ENCODE measurements at regions not wholly inside any gene's neighbourhood (a gene's known extent, or its start where the extent isn't known, plus 50 kb on each side); places are given as distances from the start of the nearest gene placed in this dataset.

DNA sequence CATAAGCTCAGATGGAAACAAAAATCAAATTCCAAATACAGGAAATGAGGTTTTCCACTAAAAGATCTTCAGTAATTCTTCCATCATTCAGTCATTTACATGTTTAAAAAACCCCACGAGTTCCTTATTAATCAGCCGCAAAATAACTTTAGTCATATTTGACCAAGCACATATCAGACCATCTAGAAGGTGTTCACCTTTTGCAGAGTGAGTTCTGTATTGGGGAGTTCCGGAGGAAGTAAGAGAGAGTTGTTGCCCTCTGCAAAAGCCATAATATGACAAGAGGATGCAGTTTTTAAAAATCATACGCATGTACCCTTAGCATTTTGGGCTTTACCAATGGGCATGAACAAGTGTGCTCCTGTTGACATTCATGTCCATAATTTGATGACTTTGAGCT, 61.6 kb downstream of the CCR1 start:
- Mint-ChIP-seq H3K27me3 (no peaks in the 10 kb centered on the region), H3K9me3 (peaks cover 0 to 3% (median 0%) of the 10 kb centered on the region in 7 donors), H3K4me3 (no peak overlapping the region), H3K36me3 (no peaks in the 10 kb centered on the region), H3K4me1 (peaks cover 0 to 10% (median 2%) of the 10 kb centered on the region in 3 donors), H3K27ac (no peak overlapping the region)
- ATAC-seq (ENCODE audit: low read depth in 2 of 2) (no peak), DNase-seq (no peak)

GRCh38 chr3:46146021-46146420, 62.1 kb downstream of the CCR1 start:
- Mint-ChIP-seq H3K9me3 (peaks cover 0 to 6% (median 0%) of the 10 kb centered on the region in 7 donors), H3K4me1 (peaks cover 0 to 10% (median 2%) of the 10 kb centered on the region in 3 donors), H3K4me3 (no peak overlapping the region), H3K27me3 (no peaks in the 10 kb centered on the region), H3K27ac (no peak overlapping the region), H3K36me3 (no peaks in the 10 kb centered on the region)
- DNase-seq (no peak), ATAC-seq (ENCODE audit: low read depth in 2 of 2) (no peak)

DNA sequence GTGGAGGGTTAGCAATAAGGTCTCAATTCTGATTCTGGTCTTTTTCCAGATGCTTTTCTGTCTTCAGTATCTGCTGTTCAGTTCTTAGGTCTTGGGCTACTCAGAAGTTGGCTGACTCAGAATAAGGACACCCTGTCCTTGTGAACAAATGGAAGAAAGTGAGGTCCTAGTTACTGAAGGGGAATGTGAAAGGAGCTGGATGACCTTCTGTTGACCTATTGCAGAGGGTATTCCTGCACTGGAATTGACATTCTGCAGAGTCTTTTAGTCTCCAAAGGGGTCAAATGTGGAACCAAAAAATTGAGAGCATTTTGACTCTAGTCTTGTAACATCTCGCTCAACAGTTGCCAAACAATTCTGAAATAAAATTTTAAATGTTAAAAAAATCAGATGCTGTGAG, 63.0 kb downstream of the CCR1 start:
- Mint-ChIP-seq H3K9me3 (peaks cover 0 to 7% (median 0%) of the 10 kb centered on the region in 7 donors), H3K4me1 (peaks cover 0 to 10% (median 2%) of the 10 kb centered on the region in 3 donors), H3K36me3 (no peaks in the 10 kb centered on the region), H3K4me3 (no peak overlapping the region), H3K27me3 (no peaks in the 10 kb centered on the region), H3K27ac (no peak overlapping the region)
- ATAC-seq (ENCODE audit: low read depth in 2 of 2), result no peak
- DNase-seq, result no peak

- DNase-seq, result no peak
- no peak for ATAC-seq (ENCODE audit: low read depth in 2 of 2)
- Mint-ChIP-seq H3K9me3 (peaks cover 0 to 7% (median 0%) of the 10 kb centered on the region in 7 donors), H3K36me3 (no peaks in the 10 kb centered on the region), H3K27ac (no peak overlapping the region), H3K4me1 (peaks cover 0 to 10% (median 2%) of the 10 kb centered on the region in 3 donors), H3K27me3 (no peaks in the 10 kb centered on the region), H3K4me3 (no peak overlapping the region)
Observed at GRCh38 chr3:46143951-46144473, 64.1 kb downstream of the CCR1 start.

GRCh38 chr3:46141813-46142212, 66.3 kb downstream of the CCR1 start:
- peaks cover 0 to 7% (median 0%) of the 10 kb centered on the region in 7 donors for H3K9me3 Mint-ChIP-seq
- peaks cover 0 to 10% (median under 1%) of the 10 kb centered on the region in 3 donors for H3K4me1 Mint-ChIP-seq
- no peak for DNase-seq
- H3K4me3 Mint-ChIP-seq, result no peak overlapping the region
- H3K27me3 Mint-ChIP-seq, result no peaks in the 10 kb centered on the region
- ATAC-seq (ENCODE audit: low read depth in 2 of 2), result no peak
- no peaks in the 10 kb centered on the region for H3K36me3 Mint-ChIP-seq
- H3K27ac Mint-ChIP-seq, result no peak overlapping the region

- Mint-ChIP-seq H3K36me3 (no peaks in the 10 kb centered on the region), H3K4me3 (no peak overlapping the region), H3K9me3 (peaks cover 0 to 7% (median 0%) of the 10 kb centered on the region in 7 donors), H3K27me3 (no peaks in the 10 kb centered on the region), H3K4me1 (no peaks in the 10 kb centered on the region), H3K27ac (no peak overlapping the region)
- no peak for ATAC-seq (ENCODE audit: low read depth in 2 of 2)
- no peak for DNase-seq
Observed at GRCh38 chr3:46138581-46138980, 69.5 kb downstream of the CCR1 start.

DNA sequence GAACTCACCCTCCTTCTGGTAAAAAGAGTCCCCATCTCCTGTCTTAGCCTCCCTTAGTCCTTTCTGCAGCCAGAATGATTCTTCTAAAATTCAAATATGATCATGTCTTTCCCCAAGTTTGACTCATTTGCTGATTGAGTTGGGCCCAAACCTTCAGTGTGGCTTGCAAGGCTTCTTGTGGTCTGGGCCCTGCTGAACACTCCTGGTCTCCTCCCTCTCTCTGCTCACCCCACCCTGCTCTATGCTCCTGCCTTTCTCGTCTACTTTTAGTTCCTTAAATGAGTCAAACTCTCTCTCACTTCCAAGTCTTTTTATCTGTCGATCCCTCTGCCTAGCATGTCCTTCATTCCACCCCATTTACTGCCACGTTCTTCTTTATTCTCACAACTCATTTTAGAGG, 72.6 kb downstream of the CCR1 start:
- Mint-ChIP-seq H3K27ac (no peak overlapping the region), H3K4me3 (no peak overlapping the region), H3K9me3 (no peaks in the 10 kb centered on the region), H3K27me3 (no peaks in the 10 kb centered on the region), H3K4me1 (peaks cover 0 to 4% (median 4%) of the 10 kb centered on the region in 3 donors), H3K36me3 (no peaks in the 10 kb centered on the region)
- DNase-seq (no peak), ATAC-seq (ENCODE audit: low read depth in 2 of 2) (no peak)

GRCh38 chr3:46133285-46133684, 74.8 kb downstream of the CCR1 start:
- ATAC-seq (ENCODE audit: low read depth in 2 of 2) (no peak), DNase-seq (no peak)
- Mint-ChIP-seq H3K36me3 (no peaks in the 10 kb centered on the region), H3K4me1 (peaks cover 0 to 15% (median 8%) of the 10 kb centered on the region in 3 donors), H3K27me3 (no peaks in the 10 kb centered on the region), H3K27ac (no peak overlapping the region), H3K4me3 (no peak overlapping the region), H3K9me3 (no peaks in the 10 kb centered on the region)

DNA sequence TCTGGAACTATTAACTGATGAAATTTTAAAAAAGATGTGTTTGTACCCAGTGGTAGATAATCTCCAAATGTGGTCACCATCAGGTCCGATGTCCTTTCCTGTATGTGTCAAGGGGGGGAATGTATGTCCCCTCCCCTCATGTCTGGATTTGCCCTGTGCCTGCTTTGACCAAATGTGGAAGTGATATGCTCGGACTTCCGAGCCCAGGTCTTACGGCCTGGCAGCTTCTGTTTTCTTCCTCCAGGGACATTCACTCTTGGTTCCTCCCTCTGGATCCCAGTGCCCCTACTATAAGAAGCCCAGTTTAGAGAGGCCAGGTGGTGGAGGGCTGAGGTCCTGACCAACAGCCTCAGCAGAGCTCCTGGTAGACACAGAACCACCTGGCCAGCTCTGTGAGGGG, 75.5 kb downstream of the CCR1 start:
- ATAC-seq (ENCODE audit: low read depth in 2 of 2) (no peak), DNase-seq (no peak)
- Mint-ChIP-seq H3K4me1 (peaks cover 0 to 15% (median 8%) of the 10 kb centered on the region in 3 donors), H3K27me3 (no peaks in the 10 kb centered on the region), H3K36me3 (no peaks in the 10 kb centered on the region), H3K9me3 (no peaks in the 10 kb centered on the region), H3K4me3 (no peak overlapping the region), H3K27ac (no peak overlapping the region)

- Mint-ChIP-seq H3K27me3 (no peaks in the 10 kb centered on the region), H3K9me3 (no peaks in the 10 kb centered on the region), H3K27ac (no peak overlapping the region), H3K4me3 (no peak overlapping the region), H3K4me1 (peaks cover 0 to 15% (median 8%) of the 10 kb centered on the region in 3 donors), H3K36me3 (no peaks in the 10 kb centered on the region)
- ATAC-seq (ENCODE audit: low read depth in 2 of 2) (no peak), DNase-seq (no peak)
Observed at GRCh38 chr3:46131884-46132450, 76.1 kb downstream of the CCR1 start.

DNA sequence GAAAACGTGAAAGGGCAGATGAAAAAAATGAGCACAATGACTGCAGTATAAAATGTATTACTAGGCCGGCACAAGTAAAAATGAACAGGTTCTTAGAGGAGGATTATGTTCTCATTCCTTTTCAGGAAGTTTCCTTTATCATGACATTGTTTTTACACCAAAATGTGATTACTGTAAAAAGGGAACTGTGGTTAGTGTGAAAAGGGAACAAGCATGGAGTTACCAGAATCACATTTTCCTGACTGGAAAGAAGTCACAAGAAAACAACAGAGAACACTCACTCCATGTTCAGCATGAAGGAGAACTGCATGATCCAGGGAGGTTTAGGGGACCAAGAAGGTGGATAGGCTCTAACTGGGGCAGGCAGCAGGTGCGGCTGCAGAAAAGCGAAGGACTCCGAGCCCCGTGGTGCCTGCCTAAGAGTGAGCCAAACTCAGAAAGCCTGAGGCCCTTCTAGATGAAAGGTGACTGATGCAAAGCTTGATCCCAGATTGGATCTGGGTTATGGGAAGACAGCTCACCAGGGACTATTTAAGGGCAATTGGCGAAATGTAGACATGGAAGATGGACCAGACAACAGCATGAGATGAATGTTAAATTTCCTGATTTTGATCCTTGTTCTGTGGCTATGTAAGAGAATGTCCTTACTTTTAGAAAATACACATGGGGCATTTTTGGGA, 77.3 kb downstream of the CCR1 start:
- DNase-seq, result no peak
- ATAC-seq (ENCODE audit: low read depth in 2 of 2), result no peak
- Mint-ChIP-seq H3K36me3 (no peaks in the 10 kb centered on the region), H3K4me3 (no peak overlapping the region), H3K27ac (peak overlapping the region in 2 of 6 donors; percentile 7 to 27), H3K27me3 (no peaks in the 10 kb centered on the region), H3K4me1 (peaks cover 0 to 15% (median 8%) of the 10 kb centered on the region in 3 donors), H3K9me3 (no peaks in the 10 kb centered on the region)

DNA sequence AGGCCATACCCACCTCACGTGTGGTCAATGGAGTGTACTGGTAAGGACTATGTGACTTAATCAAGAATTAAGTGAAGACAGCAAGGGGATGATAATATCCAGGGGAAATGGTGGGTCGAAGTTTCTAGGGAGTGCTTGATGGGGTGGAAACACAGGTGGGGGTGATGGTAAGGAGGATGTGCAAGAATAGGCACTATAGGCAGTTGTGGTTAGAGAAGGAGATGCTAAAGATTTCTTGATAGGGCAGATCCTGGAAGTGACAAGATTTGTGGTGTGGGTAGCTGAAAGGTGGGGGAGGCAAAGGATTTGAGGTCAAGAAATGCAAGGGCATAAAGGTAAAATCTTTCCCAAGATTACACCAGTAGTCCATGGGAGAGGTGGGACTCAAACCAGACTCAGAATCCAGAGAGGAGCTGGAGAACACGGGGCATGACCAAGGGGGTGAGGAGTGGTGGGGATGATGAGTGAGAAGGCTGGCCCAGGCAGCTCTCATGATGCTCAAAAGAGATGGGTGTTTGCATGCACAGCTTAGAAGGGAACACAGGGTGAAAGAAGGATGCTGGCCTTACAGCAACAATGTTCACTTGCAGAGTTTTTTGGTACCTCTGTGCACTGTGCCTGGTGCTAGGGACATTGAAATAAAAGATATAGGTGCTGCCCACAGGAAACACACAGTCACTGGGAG, 78.4 kb downstream of the CCR1 start:
- Mint-ChIP-seq H3K9me3 (no peaks in the 10 kb centered on the region), H3K4me3 (peak overlapping the region in 1 of 8 donors; percentile 27), H3K36me3 (no peaks in the 10 kb centered on the region), H3K27me3 (no peaks in the 10 kb centered on the region), H3K27ac (peak overlapping the region in 3 of 6 donors; percentile 1 to 76 (median 72)), H3K4me1 (peaks cover 0 to 15% (median 8%) of the 10 kb centered on the region in 3 donors)
- ATAC-seq (ENCODE audit: low read depth in 2 of 2) (no peak), DNase-seq (no peak)

GRCh38 chr3:46127503-46127902, 80.6 kb downstream of the CCR1 start:
- no peak overlapping the region for H3K27ac Mint-ChIP-seq
- DNase-seq (no peak), ATAC-seq (ENCODE audit: low read depth in 2 of 2) (no peak)
- no peaks in the 10 kb centered on the region for H3K9me3 Mint-ChIP-seq
- H3K4me1 Mint-ChIP-seq, result peaks cover 0 to 15% (median 8%) of the 10 kb centered on the region in 3 donors
- no peaks in the 10 kb centered on the region for H3K36me3 Mint-ChIP-seq
- H3K4me3 Mint-ChIP-seq, result no peak overlapping the region
- no peaks in the 10 kb centered on the region for H3K27me3 Mint-ChIP-seq
